GM19351 (cell line): ENCODE measurements at regions not wholly inside any gene's neighbourhood (a gene's known extent, or its start where the extent isn't known, plus 50 kb on each side); places are given as distances from the start of the nearest gene placed in this dataset.
"Not testable (repeated sequence)": the region's sequence is repeated elsewhere in the genome, so short reads cannot be mapped to it uniquely, and the experiment has no call there.

Source experiments
- ATAC-seq: cut with Tn5 transposase; IDR thresholded peaks from one replicate; pipeline ENCODE4 v1.9.1; 2021; ENCODE audit warnings: mild to moderate bottlenecking, moderate library complexity; ENCODE audit not compliant: unreplicated experiment

- no peak for ATAC-seq
These were observed 112.3 kb upstream of the SLC8A1 start for GRCh38 chr2:40564184-40564583.

- ATAC-seq: no peak
These were observed 127.4 kb upstream of the SLC8A1 start for GRCh38 chr2:40579247-40579646.

DNA sequence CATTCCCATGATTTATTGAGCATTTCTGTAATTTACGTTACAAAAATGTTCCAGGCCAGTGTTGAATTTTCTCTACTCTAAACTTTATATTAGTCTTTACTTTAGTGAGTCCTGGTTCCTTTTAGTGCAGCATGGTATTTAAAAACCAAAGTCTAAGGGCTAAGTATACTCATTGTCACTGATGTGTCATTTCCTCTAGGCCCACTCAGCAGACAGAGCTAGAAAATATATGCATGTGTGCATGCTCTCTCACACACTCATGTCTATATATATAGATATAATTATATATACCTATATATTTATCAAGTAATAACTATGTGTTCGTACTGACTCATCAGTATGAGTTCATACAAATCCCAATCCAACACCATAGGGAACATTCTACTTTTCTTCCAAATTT lies 132.5 kb upstream of the SLC8A1 start:
- ATAC-seq: no peak

DNA sequence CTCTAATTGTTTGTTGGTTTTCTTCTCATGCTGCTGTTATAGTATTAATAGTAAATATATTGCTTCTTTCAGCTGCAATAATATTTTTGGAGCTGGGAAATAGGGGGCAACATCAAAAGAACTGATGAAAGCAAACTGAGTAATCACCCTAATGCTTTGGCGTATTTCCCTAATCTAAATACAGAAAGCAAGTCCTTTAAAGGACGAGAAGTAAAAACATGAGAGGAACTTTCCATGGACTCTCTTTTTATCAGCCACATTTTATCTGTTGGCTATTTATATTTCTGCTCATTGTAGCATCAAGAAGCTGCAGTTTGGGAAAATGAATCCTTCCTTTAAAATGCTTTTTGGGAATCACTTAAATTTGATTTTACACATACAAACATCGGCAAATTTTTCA lies 139.9 kb upstream of the SLC8A1 start:
- ATAC-seq: no peak

DNA sequence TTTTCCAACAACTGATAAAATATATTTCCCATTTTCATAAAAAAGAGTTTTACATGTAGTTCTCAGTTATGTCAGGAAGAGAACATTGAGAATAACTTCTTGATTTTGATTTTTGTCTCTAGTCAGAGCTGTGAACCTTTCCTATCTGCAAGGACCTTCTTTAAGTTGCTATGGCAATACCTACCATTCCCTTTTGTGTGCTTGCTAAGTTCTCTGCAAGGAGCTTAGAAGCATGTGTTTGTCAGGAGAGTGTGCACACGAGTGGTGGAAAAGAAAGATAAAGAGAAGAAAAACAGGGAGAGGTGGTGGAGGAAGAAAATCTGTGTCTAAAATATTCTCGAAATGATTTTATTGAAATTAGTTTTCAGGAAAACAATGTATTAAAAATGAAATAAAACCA lies 140.3 kb upstream of the SLC8A1 start:
- no peak for ATAC-seq

DNA sequence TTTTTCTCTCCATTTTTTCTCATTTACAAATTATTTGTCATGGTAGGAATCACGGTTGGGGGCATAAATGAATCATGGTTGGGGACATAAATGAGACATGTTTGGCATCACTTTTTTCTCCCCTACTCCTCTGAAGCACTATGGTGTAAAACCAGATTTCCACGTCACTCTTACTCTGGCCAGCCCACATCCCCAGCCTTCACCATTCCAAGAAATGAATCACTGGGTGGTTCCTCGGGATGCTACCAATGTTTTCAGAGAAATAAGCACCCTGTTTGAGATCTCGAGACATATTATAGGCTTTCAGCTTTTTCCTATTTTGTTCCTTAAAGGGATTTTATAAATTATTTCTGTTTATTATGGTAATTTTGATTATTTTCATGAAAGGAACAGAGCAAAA lies 155.0 kb upstream of the SLC8A1 start:
- ATAC-seq: no peak

- no peak for ATAC-seq
These were observed 159.3 kb upstream of the SLC8A1 start for GRCh38 chr2:40611196-40611595.

DNA sequence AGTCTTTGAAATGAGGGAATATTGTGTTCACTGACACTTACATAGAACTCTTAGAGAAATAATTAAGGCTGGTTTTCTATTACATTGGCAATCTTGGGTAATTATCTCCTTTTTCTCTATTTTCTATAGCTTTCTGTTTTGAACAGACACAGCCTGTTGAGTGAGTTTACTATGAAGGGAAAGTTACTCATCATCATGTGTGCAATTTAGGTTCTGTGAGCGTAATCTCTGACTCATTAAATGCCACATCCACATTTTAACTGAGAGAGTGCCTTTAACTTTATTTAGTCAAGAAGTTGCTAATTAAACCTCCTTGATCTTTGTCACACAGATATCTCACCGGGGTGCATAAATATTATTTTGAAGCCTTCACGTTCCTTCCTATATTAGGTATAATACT lies 174.0 kb upstream of the SLC8A1 start:
- no peak for ATAC-seq

DNA sequence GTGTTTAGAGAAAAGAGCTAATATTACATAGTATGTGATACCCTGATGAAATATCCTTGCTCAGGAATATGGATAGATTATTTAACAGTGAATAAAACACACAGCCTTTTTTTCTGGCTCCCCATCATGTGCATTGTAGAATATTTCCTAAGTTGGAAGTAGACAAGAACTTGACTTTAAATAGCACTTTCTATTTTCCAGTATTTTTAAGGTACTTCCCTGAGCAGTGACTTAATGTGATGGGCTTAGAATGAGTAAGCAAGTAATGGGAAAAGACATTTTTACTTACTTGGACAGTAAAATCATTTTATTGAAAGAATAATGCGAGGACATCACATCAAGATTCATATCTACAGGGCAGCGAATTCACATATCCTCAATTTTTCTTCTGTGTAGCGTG lies 176.7 kb upstream of the SLC8A1 start:
- no peak for ATAC-seq

DNA sequence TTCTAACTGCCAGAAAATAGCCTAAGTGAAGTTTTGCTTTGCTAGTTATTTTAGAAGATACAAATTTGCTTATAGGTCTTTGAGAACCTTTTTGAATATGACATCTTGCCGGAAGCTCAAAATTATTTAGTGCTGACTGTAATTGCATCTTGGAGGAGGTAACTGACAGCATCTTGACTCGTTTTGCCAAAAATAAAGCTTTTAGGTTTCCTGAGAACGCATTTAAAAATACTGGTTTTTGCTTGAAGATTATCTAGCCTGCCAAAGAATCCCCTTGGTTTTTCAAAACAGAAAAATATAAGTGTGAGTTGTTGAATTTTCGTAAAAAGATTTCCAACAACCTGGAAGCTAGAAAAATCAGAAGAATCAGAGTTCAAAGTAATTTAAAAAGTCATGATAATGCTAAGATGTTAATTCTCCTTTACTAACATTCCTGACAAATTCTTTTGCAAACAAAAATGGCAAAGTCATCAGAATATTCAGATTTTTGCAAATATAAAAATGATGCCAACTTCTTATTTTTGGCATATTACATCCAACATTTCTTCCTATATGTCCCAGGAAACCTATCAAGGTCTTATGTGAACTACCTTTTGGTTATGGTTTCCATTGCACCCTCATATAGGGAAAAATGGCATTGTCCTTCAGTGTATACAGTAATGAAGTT lies 178.0 kb upstream of the SLC8A1 start:
- ATAC-seq: no peak

- ATAC-seq: no peak
These were observed 187.4 kb upstream of the SLC8A1 start for GRCh38 chr2:40639320-40639719.

GRCh38 chr2:40642237-40642636 lies 190.3 kb upstream of the SLC8A1 start:
- no peak for ATAC-seq

DNA sequence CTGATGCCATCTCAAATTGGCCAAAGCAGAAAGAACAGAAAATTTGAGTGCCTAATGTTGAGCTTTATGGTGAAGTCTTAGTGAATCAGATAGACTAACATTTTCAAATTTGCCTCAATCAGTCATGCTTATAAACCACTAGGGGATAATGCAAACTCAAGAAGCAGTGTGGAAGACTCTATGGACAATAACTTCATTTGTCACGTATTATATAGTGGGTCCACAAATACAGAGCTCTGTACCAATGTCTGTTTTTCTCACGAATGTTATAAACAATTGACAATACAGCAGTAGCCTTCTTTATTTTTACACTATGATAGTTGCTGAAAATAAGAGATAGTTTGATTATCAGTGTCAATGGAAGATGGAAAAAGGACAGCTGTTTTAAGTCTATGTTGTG lies 190.8 kb upstream of the SLC8A1 start:
- ATAC-seq: no peak

GRCh38 chr2:40646642-40647041 lies 194.8 kb upstream of the SLC8A1 start:
- no peak for ATAC-seq

DNA sequence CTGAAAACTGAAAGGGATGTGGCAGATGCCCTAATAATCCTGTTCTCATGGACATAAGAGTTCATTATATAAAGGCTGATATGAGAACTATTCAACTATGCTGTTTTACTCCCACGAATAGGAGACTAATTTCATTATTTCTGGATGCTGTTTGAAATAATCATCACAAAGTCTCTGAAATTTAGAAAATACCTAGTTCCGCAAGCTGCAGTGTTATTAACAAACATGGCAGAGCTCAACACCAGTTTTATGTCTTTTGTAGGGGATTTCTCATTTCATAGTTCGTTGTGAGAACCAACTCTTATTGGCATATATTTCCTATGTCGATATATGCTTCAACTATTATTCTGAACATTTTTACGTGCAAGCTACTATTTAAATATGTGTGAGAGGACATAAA lies 200.3 kb upstream of the SLC8A1 start:
- no peak for ATAC-seq

DNA sequence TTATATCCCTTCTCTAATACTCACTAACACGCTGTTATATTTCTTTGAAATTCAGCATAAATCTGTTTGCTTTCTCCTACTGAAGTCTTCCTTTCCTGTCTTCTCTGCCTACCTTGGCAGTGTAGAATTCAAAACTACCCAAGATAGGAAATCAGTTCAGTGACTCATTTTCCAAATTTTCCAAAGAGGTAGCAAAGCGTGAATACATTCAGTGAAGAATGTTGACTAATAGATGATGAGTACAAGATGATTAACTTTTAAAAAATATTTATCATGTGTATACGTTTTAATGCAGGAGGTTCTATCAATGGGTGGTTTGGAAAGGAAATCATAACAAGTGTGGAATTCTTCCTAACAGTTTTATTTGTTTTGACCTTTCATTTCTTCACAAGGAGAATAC lies 201.9 kb upstream of the SLC8A1 start:
- ATAC-seq: no peak

DNA sequence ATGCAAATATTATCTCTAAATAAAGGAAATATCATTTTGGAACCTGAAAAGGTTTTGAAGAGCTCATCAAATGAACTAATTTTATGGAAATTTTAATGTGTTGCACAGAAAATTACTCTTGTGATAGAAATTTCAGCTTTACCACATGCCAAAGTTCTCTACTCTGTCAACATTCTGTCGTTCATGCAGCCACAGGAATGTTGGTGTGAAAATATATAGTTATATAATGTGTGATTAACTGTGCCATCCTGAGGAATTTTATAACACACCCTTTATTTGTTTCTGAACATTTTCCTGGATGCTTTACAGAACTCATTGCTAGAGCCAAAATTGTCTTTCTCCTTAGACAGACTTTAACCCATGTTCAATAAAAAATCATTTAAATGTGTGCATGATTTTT lies 202.5 kb upstream of the SLC8A1 start:
- no peak for ATAC-seq

GRCh38 chr2:40658941-40659340 lies 207.1 kb upstream of the SLC8A1 start:
- no peak for ATAC-seq

DNA sequence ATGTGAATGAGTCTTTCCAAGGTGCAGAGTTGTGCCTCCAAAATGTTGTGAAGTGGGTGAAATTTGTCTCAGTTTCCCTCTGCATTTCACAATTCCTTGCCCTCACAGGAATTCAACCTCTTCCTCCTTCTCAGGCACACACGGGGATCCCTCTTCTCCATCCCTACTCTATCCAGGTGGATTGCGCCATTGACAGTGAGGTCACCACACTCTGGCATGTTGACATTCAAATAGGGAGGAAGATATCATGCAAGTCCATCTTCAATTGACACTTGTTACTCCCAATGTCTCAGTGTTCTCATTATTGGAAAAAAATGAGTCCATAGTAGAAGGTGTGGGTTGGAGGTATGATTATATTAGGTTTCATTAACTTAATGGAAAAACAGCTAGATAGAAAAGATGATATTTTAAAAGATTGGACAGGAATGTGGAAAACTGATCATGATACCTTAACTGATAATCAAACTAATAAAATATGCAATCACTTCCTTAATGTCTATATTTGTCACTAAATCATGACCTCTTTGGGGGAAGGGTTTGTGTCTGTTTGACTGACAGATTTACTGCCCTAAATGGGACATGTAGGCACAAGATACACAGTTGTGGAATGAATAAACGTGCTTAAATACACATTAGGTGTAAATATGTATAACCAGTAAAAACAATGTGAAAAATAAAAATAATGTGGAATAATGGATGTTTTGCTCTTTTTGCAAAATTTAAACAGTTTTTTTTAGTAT lies 213.8 kb upstream of the SLC8A1 start:
- no peak for ATAC-seq

GRCh38 chr2:40666398-40666797 lies 214.5 kb upstream of the SLC8A1 start:
- ATAC-seq: no peak

- no peak for ATAC-seq
These were observed 216.5 kb upstream of the SLC8A1 start for GRCh38 chr2:40668425-40668824.

DNA sequence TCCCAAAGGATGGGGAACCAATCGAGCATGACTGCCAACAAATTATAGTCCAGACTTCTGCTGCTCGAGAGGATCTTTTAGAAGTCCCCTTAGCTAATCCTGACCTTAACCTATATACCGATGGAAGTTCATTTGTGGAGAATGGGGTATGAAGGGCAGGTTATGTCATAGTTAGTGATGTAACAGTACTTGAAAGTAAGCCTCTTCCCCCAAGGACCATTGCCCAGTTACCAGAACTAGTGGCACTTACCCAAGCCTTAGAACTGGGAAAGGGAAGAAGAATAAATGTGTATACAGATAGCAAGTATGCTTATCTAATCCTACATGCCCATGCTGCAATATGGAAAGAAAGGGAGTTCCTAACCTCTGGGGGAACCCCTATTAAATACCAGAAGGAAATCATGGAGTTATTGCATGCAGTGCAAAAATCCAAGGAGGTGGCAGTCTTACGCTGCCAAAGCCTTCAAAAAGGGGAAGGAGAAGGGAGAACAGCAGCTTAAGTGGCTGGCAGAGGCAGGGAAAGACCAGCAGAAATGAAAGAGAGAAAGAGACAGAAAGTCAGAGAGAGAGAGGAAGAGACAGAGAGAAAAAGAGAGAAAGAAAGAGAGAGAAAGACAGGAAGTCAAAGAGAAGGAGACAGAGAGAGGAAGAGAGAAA lies 224.4 kb upstream of the SLC8A1 start:
- ATAC-seq: not testable (repeated sequence)
